ENCODE measurements at regions not wholly inside any gene's neighbourhood (a gene's known extent, or its start where the extent isn't known, plus 50 kb on each side); places are given as distances from the start of the nearest gene placed in this dataset.

DNA sequence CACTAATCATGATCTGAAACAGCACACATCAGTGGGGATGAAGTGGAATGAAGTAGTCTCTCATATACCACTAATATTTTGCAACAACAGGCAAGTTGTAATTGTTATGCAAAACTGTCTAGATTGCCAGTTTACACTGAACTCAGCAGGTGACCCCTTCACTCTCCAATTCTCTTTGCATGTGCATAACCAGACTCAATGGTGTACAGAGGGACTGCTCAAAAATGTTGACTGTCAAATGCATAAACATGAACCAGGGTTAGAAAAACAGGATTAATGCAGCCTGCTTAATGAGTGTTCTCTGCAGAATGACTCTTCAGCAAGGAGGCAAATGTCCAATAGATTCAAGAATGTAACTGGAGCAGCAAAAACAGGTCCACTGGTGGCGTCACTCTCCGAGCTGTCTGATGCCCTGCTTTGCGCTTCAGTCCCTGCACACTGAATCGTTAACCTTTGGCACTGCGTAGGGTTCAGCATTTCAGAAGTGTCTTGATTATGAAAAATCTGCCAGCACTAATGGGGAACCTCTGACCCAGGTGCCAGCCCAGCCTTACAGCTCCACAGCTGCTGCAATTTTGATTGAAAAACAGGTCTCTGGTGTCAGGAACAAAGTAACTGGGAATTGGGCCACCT is 209.3 kb downstream of the TDRD15 start:
- DNase-seq (no peak), ATAC-seq (no peak)
- no peaks in the 10 kb centered on the region for H3K36me3 ChIP-seq (ENCODE audit: insufficient read depth in 1 of 2, low read depth in 1 of 2)
- no peak overlapping the region for H3K27ac ChIP-seq
- H3K27me3 ChIP-seq (ENCODE audit: insufficient read depth in 3 of 3, low read length in 2 of 3), result no peaks in the 10 kb centered on the region
- H3K4me1 ChIP-seq, result no peaks in the 10 kb centered on the region
- TF ChIP-seq, protein P1, sequence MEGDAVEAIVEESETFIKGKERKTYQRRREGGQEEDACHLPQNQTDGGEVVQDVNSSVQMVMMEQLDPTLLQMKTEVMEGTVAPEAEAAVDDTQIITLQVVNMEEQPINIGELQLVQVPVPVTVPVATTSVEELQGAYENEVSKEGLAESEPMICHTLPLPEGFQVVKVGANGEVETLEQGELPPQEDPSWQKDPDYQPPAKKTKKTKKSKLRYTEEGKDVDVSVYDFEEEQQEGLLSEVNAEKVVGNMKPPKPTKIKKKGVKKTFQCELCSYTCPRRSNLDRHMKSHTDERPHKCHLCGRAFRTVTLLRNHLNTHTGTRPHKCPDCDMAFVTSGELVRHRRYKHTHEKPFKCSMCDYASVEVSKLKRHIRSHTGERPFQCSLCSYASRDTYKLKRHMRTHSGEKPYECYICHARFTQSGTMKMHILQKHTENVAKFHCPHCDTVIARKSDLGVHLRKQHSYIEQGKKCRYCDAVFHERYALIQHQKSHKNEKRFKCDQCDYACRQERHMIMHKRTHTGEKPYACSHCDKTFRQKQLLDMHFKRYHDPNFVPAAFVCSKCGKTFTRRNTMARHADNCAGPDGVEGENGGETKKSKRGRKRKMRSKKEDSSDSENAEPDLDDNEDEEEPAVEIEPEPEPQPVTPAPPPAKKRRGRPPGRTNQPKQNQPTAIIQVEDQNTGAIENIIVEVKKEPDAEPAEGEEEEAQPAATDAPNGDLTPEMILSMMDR (IDR thresholded peaks at IDR 0.05), result no peak
- intact Hi-C loops (cut with DNase I), result no loop called here
- no peak overlapping the region for H3K4me3 ChIP-seq
- no peaks in the 10 kb centered on the region for H3K9me3 ChIP-seq
- WGBS, 3 donors, result 39 to 54% (median 52%) methylated on average over 5 of the region's 5 CpGs

- Histone ChIP-seq H3K9me3 (no peaks in the 10 kb centered on the region), H3K4me3 (no peak overlapping the region), H3K27me3 (ENCODE audit: insufficient read depth in 3 of 3, low read length in 2 of 3) (no peaks in the 10 kb centered on the region), H3K4me1 (no peaks in the 10 kb centered on the region), H3K36me3 (ENCODE audit: insufficient read depth in 1 of 2, low read depth in 1 of 2) (no peaks in the 10 kb centered on the region), H3K27ac (no peak overlapping the region)
- intact Hi-C loops (cut with DNase I), result no loop called here
- ATAC-seq (no peak), DNase-seq (no peak)
- WGBS, 3 donors, result 18 to 24% (median 20%) methylated on average over 2 of the region's 2 CpGs
- TF ChIP-seq, protein P1 (IDR thresholded peaks at IDR 0.05), result no peak
Observed at GRCh38 chr2:21333684-21334083, 209.9 kb downstream of the TDRD15 start.

DNA sequence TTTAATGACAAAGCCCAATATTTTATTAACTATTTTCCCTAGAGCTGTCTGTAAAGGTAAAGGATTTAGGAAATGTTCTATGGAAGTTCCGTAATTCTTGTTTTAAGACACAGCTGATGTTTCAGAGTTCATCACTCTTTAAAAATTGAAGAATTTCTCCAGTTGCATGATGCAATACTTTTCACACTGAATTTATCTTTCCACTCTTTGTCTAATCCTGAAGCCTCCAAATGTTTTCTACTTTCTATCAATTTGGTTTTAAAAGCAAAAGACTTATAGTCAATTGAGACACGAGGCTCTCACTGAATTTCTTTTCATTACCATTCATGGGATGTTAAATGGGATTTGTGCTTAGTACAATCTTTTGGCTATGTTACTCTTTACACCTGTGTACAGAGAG is 223.2 kb downstream of the TDRD15 start:
- H3K36me3 ChIP-seq (ENCODE audit: insufficient read depth in 1 of 2, low read depth in 1 of 2), result no peaks in the 10 kb centered on the region
- H3K4me1 ChIP-seq, result no peaks in the 10 kb centered on the region
- H3K9me3 ChIP-seq, result no peaks in the 10 kb centered on the region
- H3K27me3 ChIP-seq (ENCODE audit: insufficient read depth in 3 of 3, low read length in 2 of 3), result no peaks in the 10 kb centered on the region
- no peak overlapping the region for H3K27ac ChIP-seq
- DNase-seq (no peak), ATAC-seq (no peak)
- TF ChIP-seq, protein P1 (IDR thresholded peaks at IDR 0.05), result no peak
- no peak overlapping the region for H3K4me3 ChIP-seq
- WGBS, 3 donors, result 85 to 89% (median 85%) methylated on average over 2 of the region's 2 CpGs
- intact Hi-C loops (cut with DNase I), result no loop called here

DNA sequence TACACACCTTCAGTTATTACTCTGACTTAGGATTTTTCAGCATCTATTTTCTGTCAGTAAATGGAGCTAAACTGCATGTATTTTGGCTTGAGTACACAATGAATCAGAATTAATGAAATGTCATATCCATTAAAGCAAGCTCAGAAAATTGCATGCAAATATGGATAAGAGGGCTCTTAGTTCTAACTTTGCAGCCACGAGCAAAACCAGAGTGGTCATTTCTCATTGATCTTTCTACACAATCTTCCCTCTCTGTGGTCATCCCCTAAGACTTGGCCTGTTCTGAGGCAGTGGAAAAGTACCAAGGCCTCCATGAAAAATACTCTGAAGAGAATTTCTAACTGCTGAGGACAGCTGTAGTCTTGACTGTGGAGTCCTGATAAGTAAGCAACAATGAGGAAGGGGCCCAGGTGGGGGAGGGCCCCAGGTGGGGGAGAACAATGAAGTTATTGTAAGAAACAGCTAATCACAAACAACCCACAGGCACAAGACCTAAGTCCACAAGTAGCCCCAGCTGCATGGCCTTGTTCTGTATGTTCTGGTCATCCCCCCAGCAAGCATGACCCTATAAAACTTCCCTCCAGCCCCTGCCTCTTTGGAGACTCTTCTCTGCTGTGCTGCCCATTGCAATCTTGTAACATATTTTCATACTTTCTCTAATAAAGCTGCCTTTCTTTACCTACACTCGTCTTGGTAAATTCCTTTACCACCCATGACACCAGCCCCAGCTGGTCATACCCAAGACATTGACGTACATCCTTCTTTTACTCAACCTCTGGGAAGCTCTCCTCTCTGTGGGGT is 230.3 kb downstream of the TDRD15 start:
- Histone ChIP-seq H3K27ac (no peak overlapping the region), H3K9me3 (no peaks in the 10 kb centered on the region), H3K4me3 (no peak overlapping the region), H3K4me1 (no peaks in the 10 kb centered on the region), H3K27me3 (ENCODE audit: insufficient read depth in 3 of 3, low read length in 2 of 3) (no peaks in the 10 kb centered on the region), H3K36me3 (ENCODE audit: insufficient read depth in 1 of 2, low read depth in 1 of 2) (no peaks in the 10 kb centered on the region)
- DNase-seq (no peak), ATAC-seq (no peak)
- TF ChIP-seq, protein P1 (IDR thresholded peaks at IDR 0.05), result no peak
- intact Hi-C loops (cut with DNase I), result no loop called here
- 73 to 87% (median 77%) methylated on average over 3 of the region's 3 CpGs for WGBS, 3 donors

Measured in psoas muscle (tissue), 7 donors.